Neural progenitor cell (in vitro differentiated cells): ENCODE measurements at regions not wholly inside any gene's neighbourhood (a gene's known extent, or its start where the extent isn't known, plus 50 kb on each side); places are given as distances from the start of the nearest gene placed in this dataset.

Experiments
- DNase-seq: peaks from one replicate; pipeline ENCODE4 v3.0.0-alpha.2; 2016; ENCODE audit warnings: low spot score
- H2AFZ ChIP-seq: fragments of 200-600 bp; sonication (generic); replicated peaks from 2 replicates; pipeline ENCODE4 v1.6.1; 2016; ENCODE audit warnings: antibody characterized with exemption
- H3F3A ChIP-seq: fragments of 200-600 bp; sonication (generic); 2 replicates; pipeline ENCODE4 v1.6.1; 2016; ENCODE audit warnings: antibody characterized with exemption, low read depth
- H3K27ac ChIP-seq: fragments of 200-600 bp; sonication (generic); 2 replicates; pipeline ENCODE4 v1.5.1; 2016; ENCODE audit warnings: mild to moderate bottlenecking
- H3K27me3 ChIP-seq: fragments of 200-600 bp; sonication (generic); 2 replicates; pipeline ENCODE4 v1.6.1; 2016; ENCODE audit warnings: mild to moderate bottlenecking, moderate library complexity
- H3K36me3 ChIP-seq: fragments of 200-600 bp; sonication (generic); 2 replicates; pipeline ENCODE4 v1.5.1; 2016
- H3K4me1 ChIP-seq: fragments of 200-600 bp; sonication (generic); 2 replicates; pipeline ENCODE4 v1.6.1; 2016; ENCODE audit warnings: mixed run types
- H3K4me2 ChIP-seq: fragments of 200-600 bp; sonication (generic); 2 replicates; pipeline ENCODE4 v1.6.1; 2016
- H3K4me3 ChIP-seq: fragments of 200-600 bp; sonication (generic); 2 replicates; pipeline ENCODE4 v1.5.1; 2016
- H3K79me2 ChIP-seq: fragments of 200-600 bp; sonication (generic); 2 replicates; pipeline ENCODE4 v1.6.1; 2016; ENCODE audit warnings: low read depth
- H3K9ac ChIP-seq: fragments of 200-600 bp; sonication (generic); 2 replicates; pipeline ENCODE4 v1.6.1; 2016
- H3K9me3 ChIP-seq: fragments of 200-600 bp; sonication (generic); 2 replicates; pipeline ENCODE4 v1.5.1; 2016; ENCODE audit warnings: low read depth
- H4K20me1 ChIP-seq: fragments of 200-600 bp; sonication (generic); 2 replicates; pipeline ENCODE4 v1.6.1; 2016; ENCODE audit warnings: low read depth
- H3K27ac Mint-ChIP-seq: 3 replicates; pipeline ENCODE4 v1.8.0; 2021; ENCODE audit warnings: mixed read lengths
- H3K27me3 Mint-ChIP-seq: 2 replicates; pipeline ENCODE4 v1.8.0; 2022; ENCODE audit warnings: low read depth, mild to moderate bottlenecking, inconsistent platforms, moderate library complexity, mixed read lengths; ENCODE audit not compliant: insufficient read depth
- H3K36me3 Mint-ChIP-seq: 3 replicates; pipeline ENCODE4 v1.8.0; 2021; ENCODE audit warnings: mixed read lengths
- H3K4me1 Mint-ChIP-seq: 3 replicates; pipeline ENCODE4 v1.8.0; 2021; ENCODE audit warnings: mixed read lengths
- H3K4me3 Mint-ChIP-seq: 3 replicates; pipeline ENCODE4 v1.8.0; 2021; ENCODE audit warnings: mild to moderate bottlenecking, moderate library complexity, mixed read lengths
- H3K9me3 Mint-ChIP-seq: 3 replicates; pipeline ENCODE4 v1.8.0; 2020; ENCODE audit warnings: mixed read lengths
- CTCF ChIP-seq: fragments of 200-600 bp; sonication (generic); IDR thresholded peaks from 2 replicates; pipeline ENCODE4 v1.5.1; 2017; ENCODE audit warnings: antibody characterized with exemption, mild to moderate bottlenecking
- EZH2 ChIP-seq: fragments of 200-600 bp; sonication (generic); IDR thresholded peaks from 2 replicates; pipeline ENCODE4 v1.6.1; 2017; ENCODE audit warnings: antibody characterized with exemption, mild to moderate bottlenecking, moderate library complexity
- EZH2phosphoT487 ChIP-seq: fragments of 200-600 bp; sonication (generic); IDR thresholded peaks from 2 replicates; pipeline ENCODE4 v1.6.1; 2017; ENCODE audit warnings: antibody characterized with exemption

- H3K9me3 ChIP-seq = no peaks in the 10 kb centered on the region
- H3F3A ChIP-seq = peaks cover 26% of the 10 kb centered on the region
- H2AFZ ChIP-seq = no peak overlapping the region
- H3K27ac ChIP-seq = no peak overlapping the region
- H3K79me2 ChIP-seq = no peaks in the 10 kb centered on the region
- H3K27me3 Mint-ChIP-seq = no peaks in the 10 kb centered on the region
- H3K4me1 Mint-ChIP-seq = peaks cover 5% of the 10 kb centered on the region
- no peaks in the 10 kb centered on the region for H3K36me3 ChIP-seq
- no peaks in the 10 kb centered on the region for H3K9me3 Mint-ChIP-seq
- no peak overlapping the region for H3K4me3 ChIP-seq
- no peak overlapping the region for H3K4me2 ChIP-seq
- TF ChIP-seq CTCF (no peak), EZH2phosphoT487 (no peak), EZH2 (no peak)
- no peaks in the 10 kb centered on the region for H3K27me3 ChIP-seq
- H3K4me3 Mint-ChIP-seq = no peak overlapping the region
- H4K20me1 ChIP-seq = no peaks in the 10 kb centered on the region
- no peak for DNase-seq
- no peak overlapping the region for H3K9ac ChIP-seq
- no peak overlapping the region for H3K27ac Mint-ChIP-seq
- peaks cover 38% of the 10 kb centered on the region for H3K4me1 ChIP-seq
- H3K36me3 Mint-ChIP-seq = no peaks in the 10 kb centered on the region
Observed at GRCh38 chr11:15625691-15626090, 511.0 kb downstream of the INSC start.

GRCh38 chr11:15627560-15627959 lies 512.8 kb downstream of the INSC start:
- peaks cover under 1% of the 10 kb centered on the region for H3K4me1 Mint-ChIP-seq
- Histone ChIP-seq H3K79me2 (no peaks in the 10 kb centered on the region), H3K27me3 (no peaks in the 10 kb centered on the region), H3K36me3 (no peaks in the 10 kb centered on the region), H3F3A (peaks cover 14% of the 10 kb centered on the region), H3K4me2 (no peak overlapping the region), H3K9me3 (no peaks in the 10 kb centered on the region), H3K9ac (no peak overlapping the region), H3K4me1 (peaks cover 19% of the 10 kb centered on the region), H2AFZ (no peak overlapping the region), H3K27ac (no peak overlapping the region), H3K4me3 (no peak overlapping the region), H4K20me1 (no peaks in the 10 kb centered on the region)
- H3K4me3 Mint-ChIP-seq = no peak overlapping the region
- TF ChIP-seq EZH2 = no peak
- TF ChIP-seq CTCF = no peak
- TF ChIP-seq EZH2phosphoT487 = no peak
- no peaks in the 10 kb centered on the region for H3K9me3 Mint-ChIP-seq
- H3K27ac Mint-ChIP-seq = no peak overlapping the region
- H3K36me3 Mint-ChIP-seq = no peaks in the 10 kb centered on the region
- no peaks in the 10 kb centered on the region for H3K27me3 Mint-ChIP-seq
- no peak for DNase-seq

- Mint-ChIP-seq H3K36me3 (no peaks in the 10 kb centered on the region), H3K27me3 (no peaks in the 10 kb centered on the region), H3K4me1 (no peaks in the 10 kb centered on the region), H3K9me3 (no peaks in the 10 kb centered on the region), H3K27ac (no peak overlapping the region), H3K4me3 (no peak overlapping the region)
- Histone ChIP-seq H3K27me3 (no peaks in the 10 kb centered on the region), H2AFZ (peak overlapping the region; percentile 5), H3K9ac (no peak overlapping the region), H4K20me1 (no peaks in the 10 kb centered on the region), H3K4me2 (no peak overlapping the region), H3K9me3 (no peaks in the 10 kb centered on the region), H3F3A (no peaks in the 10 kb centered on the region), H3K27ac (no peak overlapping the region), H3K4me1 (peaks cover 10% of the 10 kb centered on the region), H3K36me3 (no peaks in the 10 kb centered on the region), H3K79me2 (no peaks in the 10 kb centered on the region), H3K4me3 (no peak overlapping the region)
- peak; percentile 68 for DNase-seq
- TF ChIP-seq EZH2 (no peak), CTCF (peak; percentile 62)
Observed at GRCh38 chr11:15629690-15630321, 515.1 kb downstream of the INSC start.
